H1 (cell line): ENCODE measurements at regions not wholly inside any gene's neighbourhood (a gene's known extent, or its start where the extent isn't known, plus 50 kb on each side); places are given as distances from the start of the nearest gene placed in this dataset.

Experiments
- CTCF ChIA-PET: fragments of 300-600 bp; sonication (Branson Sonifier 250); formaldehyde crosslinking; loops from one replicate; lab custom pipeline; 2021; ENCODE audit not compliant: partially characterized antibody; lab: Charles Lee
- POLR2A ChIA-PET: fragments of 300-600 bp; sonication (Branson Sonifier 250); formaldehyde crosslinking; loops from one replicate; lab custom pipeline; 2021; ENCODE audit warnings: inconsistent platforms; ENCODE audit not compliant: partially characterized antibody; lab: Charles Lee
- DNase-seq, 2 experiments: peaks; one replicate each; pipeline versions ENCODE4 v3.0.0 to v3.0.0-alpha.2; 2010 to 2022; ENCODE audit warnings: low spot score in 2 of 2, low read depth in 1 of 2, mixed read lengths in 1 of 2
- FAIRE-seq: peaks from 2 replicates; lab custom pipeline; 2011; peaks lifted over from hg19 to GRCh38; lab: Jason Lieb, UNC
- H2AFZ ChIP-seq: 2 replicates; pipeline ENCODE4 v1.8.1; 2012; ENCODE audit warnings: low read length, inconsistent platforms
- H2AK5ac ChIP-seq: 2 replicates; pipeline ENCODE4 v1.6.1; 2013; ENCODE audit warnings: low read depth, low read length
- H2BK120ac ChIP-seq: replicated peaks from 2 replicates; pipeline ENCODE3; 2013; ENCODE audit warnings: low read depth, low read length, inconsistent platforms
- H2BK12ac ChIP-seq: 2 replicates; pipeline ENCODE4 v1.6.1; 2013; ENCODE audit warnings: low read depth, low read length
- H2BK15ac ChIP-seq: 2 replicates; pipeline ENCODE4 v1.6.1; 2013; ENCODE audit warnings: low read length
- H2BK20ac ChIP-seq: 2 replicates; pipeline ENCODE4 v1.6.1; 2013; ENCODE audit warnings: low read length
- H2BK5ac ChIP-seq: 2 replicates; pipeline ENCODE4 v1.6.1; 2013; ENCODE audit warnings: low read depth, low read length
- H3K14ac ChIP-seq: 2 replicates; pipeline ENCODE4 v1.6.1; 2013; ENCODE audit warnings: inconsistent platforms; ENCODE audit not compliant: insufficient read length
- H3K18ac ChIP-seq: 2 replicates; pipeline ENCODE4 v1.6.1; 2013; ENCODE audit warnings: low read length; ENCODE audit errors: extremely low read depth
- H3K23ac ChIP-seq: 2 replicates; pipeline ENCODE4 v1.6.1; 2013; ENCODE audit warnings: inconsistent platforms; ENCODE audit not compliant: insufficient read length
- H3K23me2 ChIP-seq: 2 replicates; pipeline ENCODE4 v1.6.1; 2013; ENCODE audit warnings: low read depth, low read length
- H3K27ac ChIP-seq: 2 replicates; pipeline ENCODE4 v1.6.1; 2011; ENCODE audit warnings: low read depth, low read length, inconsistent platforms
- H3K27me3 ChIP-seq, 4 experiments: replicated peaks in 1 of 4; 1 replicate in 1 of 4; 2 replicates in 3 of 4; pipeline versions ENCODE4 v1.6.1 to v1.8.1; 2011 to 2013; ENCODE audit warnings: low read length in 3 of 4, mild to moderate bottlenecking in 3 of 4, inconsistent platforms in 2 of 4, mixed read lengths in 2 of 4, moderate library complexity in 1 of 4; ENCODE audit not compliant: control insufficient read depth in 3 of 4, insufficient read depth in 3 of 4; ENCODE audit errors: extremely low read depth in 1 of 4
- H3K36me3 ChIP-seq, 4 experiments: 2 replicates each; pipeline versions ENCODE4 v1.6.1 to v1.8.1; 2011 to 2013; ENCODE audit warnings: mild to moderate bottlenecking in 4 of 4, low read length in 3 of 4, moderate library complexity in 2 of 4, control low read depth in 1 of 4, inconsistent platforms in 1 of 4; ENCODE audit not compliant: insufficient read depth in 4 of 4, control insufficient read depth in 2 of 4
- H3K4ac ChIP-seq: replicated peaks from 2 replicates; pipeline ENCODE3; 2013; ENCODE audit warnings: low read length, low read depth, mixed read lengths, inconsistent platforms; ENCODE audit not compliant: insufficient read length
- H3K4me1 ChIP-seq, 4 experiments: replicated peaks in 1 of 4; 1 replicate in 1 of 4; 2 replicates in 3 of 4; pipeline versions ENCODE4 v1.6.1 to v1.8.1; 2011 to 2013; ENCODE audit warnings: low read length in 3 of 4, inconsistent platforms in 2 of 4, mixed read lengths in 1 of 4; ENCODE audit not compliant: insufficient read depth in 4 of 4, control insufficient read depth in 3 of 4
- H3K4me2 ChIP-seq, 2 experiments: 2 replicates each; pipeline versions ENCODE4 v1.6.1 to v1.8.1; 2011 to 2013; ENCODE audit warnings: low read depth in 2 of 2, low read length in 2 of 2, control low read depth in 1 of 2, inconsistent platforms in 1 of 2, mild to moderate bottlenecking in 1 of 2; ENCODE audit not compliant: insufficient read depth in 1 of 2
- H3K4me3 ChIP-seq, 4 experiments: fragments of 200-600, 300-600 bp in 1 of 4; sonication (generic), shearing (Covaris generic), sonication (Bioruptor Twin) in 1 of 4; 2 replicates each; pipeline versions ENCODE4 v1.5.1 to v1.8.1; 2011 to 2016; ENCODE audit warnings: low read length in 4 of 4, low read depth in 3 of 4, control low read depth in 2 of 4, inconsistent platforms in 2 of 4, mild to moderate bottlenecking in 2 of 4, mixed read lengths in 1 of 4, moderate library complexity in 1 of 4; ENCODE audit not compliant: insufficient read depth in 2 of 4; ENCODE audit errors: extremely low read depth in 1 of 4
- H3K56ac ChIP-seq: replicated peaks from 2 replicates; pipeline ENCODE3; 2013; ENCODE audit warnings: low read depth, mild to moderate bottlenecking, mixed read lengths, low read length, inconsistent platforms; ENCODE audit not compliant: insufficient read length
- H3K79me1 ChIP-seq: 2 replicates; pipeline ENCODE4 v1.6.1; 2013; ENCODE audit warnings: low read depth, low read length, control low read depth
- H3K79me2 ChIP-seq, 2 experiments: 2 replicates each; pipeline versions ENCODE4 v1.6.1 to v1.8.1; 2012 to 2013; ENCODE audit warnings: low read length in 2 of 2, mild to moderate bottlenecking in 2 of 2, inconsistent platforms in 1 of 2; ENCODE audit not compliant: insufficient read depth in 2 of 2, control insufficient read depth in 1 of 2
- H3K9ac ChIP-seq, 4 experiments: replicated peaks in 1 of 4; 1 replicate in 1 of 4; 2 replicates in 3 of 4; pipeline versions ENCODE4 v1.6.1 to v1.8.1; 2011 to 2013; ENCODE audit warnings: low read depth in 3 of 4, low read length in 3 of 4, control low read depth in 2 of 4, mild to moderate bottlenecking in 2 of 4, moderate library complexity in 2 of 4, inconsistent platforms in 1 of 4; ENCODE audit errors: extremely low read depth in 1 of 4
- H3K9me3 ChIP-seq, 2 experiments: 2 replicates each; pipeline versions ENCODE4 v1.6.1 to v1.8.1; 2012 to 2013; ENCODE audit warnings: mild to moderate bottlenecking in 2 of 2, moderate library complexity in 2 of 2, control low read depth in 1 of 2, inconsistent platforms in 1 of 2, low read depth in 1 of 2, low read length in 1 of 2, mixed read lengths in 1 of 2; ENCODE audit not compliant: insufficient read depth in 2 of 2
- H4K20me1 ChIP-seq, 2 experiments: replicated peaks in 1 of 2; 2 replicates each; pipeline versions ENCODE3 to v1.8.1; 2011 to 2013; ENCODE audit warnings: inconsistent platforms in 2 of 2, low read length in 2 of 2, mild to moderate bottlenecking in 1 of 2; ENCODE audit not compliant: insufficient read depth in 2 of 2, control insufficient read depth in 1 of 2
- H4K5ac ChIP-seq: 2 replicates; pipeline ENCODE4 v1.6.1; 2013; ENCODE audit warnings: low read length, low read depth, mixed read lengths, inconsistent platforms; ENCODE audit not compliant: insufficient read length
- H4K8ac ChIP-seq: 2 replicates; pipeline ENCODE4 v1.8.0; 2013; ENCODE audit warnings: mild to moderate bottlenecking, moderate library complexity, low read length, inconsistent platforms; ENCODE audit not compliant: insufficient read depth; ENCODE audit errors: extremely low read depth
- H4K91ac ChIP-seq: replicated peaks from 2 replicates; pipeline ENCODE3; 2013; ENCODE audit warnings: low read length, mixed read lengths, inconsistent platforms; ENCODE audit not compliant: insufficient read length
- EZH2 ChIP-seq: fragments of 200-600 bp; sonication (generic); IDR thresholded peaks from 2 replicates; pipeline ENCODE4 v1.7.1; 2012; ENCODE audit warnings: low read depth, mild to moderate bottlenecking, moderate library complexity, low read length, inconsistent platforms; ENCODE audit not compliant: severe bottlenecking
- GABPA ChIP-seq: IDR thresholded peaks from 2 replicates; pipeline ENCODE4 v1.6.1; 2011; ENCODE audit warnings: mild to moderate bottlenecking, low read length, moderate library complexity, borderline replicate concordance; ENCODE audit not compliant: insufficient read depth
- NANOG ChIP-seq: IDR thresholded peaks from 2 replicates; pipeline ENCODE4 v1.6.1; 2011; ENCODE audit warnings: low read length, low read depth, mild to moderate bottlenecking, inconsistent platforms; ENCODE audit not compliant: insufficient read depth, poor library complexity, severe bottlenecking
- NRF1 ChIP-seq: IDR thresholded peaks from 2 replicates; pipeline ENCODE4 v1.6.1; 2011; ENCODE audit warnings: mild to moderate bottlenecking, low read depth, low read length, improper control_type of control experiment
- PHF8 ChIP-seq: fragments of 200-600 bp; sonication (generic); conservative IDR thresholded peaks from 2 replicates; pipeline ENCODE4 v1.7.1; 2012; ENCODE audit warnings: low read depth, mild to moderate bottlenecking, inconsistent platforms, low read length, moderate library complexity
- POU5F1 ChIP-seq: IDR thresholded peaks from 2 replicates; pipeline ENCODE4 v1.6.1; 2011; ENCODE audit warnings: low read depth, mild to moderate bottlenecking, low read length, moderate library complexity
- RBBP5 ChIP-seq: IDR thresholded peaks from 2 replicates; pipeline ENCODE4 v1.7.1; 2012; ENCODE audit warnings: low read depth, mild to moderate bottlenecking, inconsistent platforms, low read length, moderate library complexity, borderline replicate concordance
- RFX5 ChIP-seq: IDR thresholded peaks from 2 replicates; pipeline ENCODE4 v1.6.1; 2011; ENCODE audit warnings: low read depth, low read length, improper control_type of control experiment, borderline replicate concordance
- SAP30 ChIP-seq: fragments of 300-600 bp; sonication (generic); IDR thresholded peaks from 2 replicates; pipeline ENCODE4 v1.7.1; 2012; ENCODE audit warnings: low read length, moderate library complexity, mild to moderate bottlenecking, inconsistent platforms; ENCODE audit not compliant: insufficient read depth, insufficient replicate concordance
- SIN3A ChIP-seq, 2 experiments: IDR thresholded peaks in 1 of 2; conservative IDR thresholded peaks in 1 of 2; 2 replicates each; pipeline ENCODE4 v1.6.1; 2011 to 2012; ENCODE audit warnings: low read length in 2 of 2, improper control_type of control experiment in 1 of 2, low read depth in 1 of 2, mild to moderate bottlenecking in 1 of 2
- SP1 ChIP-seq: IDR thresholded peaks from 2 replicates; pipeline ENCODE4 v1.6.1; 2011; ENCODE audit warnings: low read depth, low read length
- whole genome bisulfite sequencing, 2 experiments: shearing (Covaris generic) in 1 of 2; methylation state at CpG; one replicate each; pipeline versions ENCODE4 v1.1.6 to v1.1.7; 2013 to 2015; ENCODE audit warnings: low lambda C conversion rate in 2 of 2, mixed read lengths in 2 of 2, inconsistent platforms in 1 of 2, low coverage in 1 of 2, missing lambda C conversion rate in 1 of 2; ENCODE audit not compliant: insufficient replicate concordance in 2 of 2, insufficient coverage in 1 of 2, insufficient read length in 1 of 2; ENCODE audit errors: extremely low coverage in 1 of 2, missing lambda C conversion rate in 1 of 2; 5-methylcytosine and 5-hydroxymethylcytosine counted together
- TF ChIP-seq, protein P1 (sequence below), 3 experiments: IDR thresholded peaks; 1 replicate in 2 of 3; 2 replicates in 1 of 3; pipeline versions ENCODE4 v1.5.1 to v1.6.1; 2011; ENCODE audit warnings: low read length in 3 of 3, mild to moderate bottlenecking in 3 of 3, inconsistent platforms in 2 of 3, low read depth in 1 of 3, moderate library complexity in 1 of 3; ENCODE audit not compliant: insufficient read depth in 1 of 3; ENCODE audit errors: control extremely low read depth in 1 of 3

DNA sequence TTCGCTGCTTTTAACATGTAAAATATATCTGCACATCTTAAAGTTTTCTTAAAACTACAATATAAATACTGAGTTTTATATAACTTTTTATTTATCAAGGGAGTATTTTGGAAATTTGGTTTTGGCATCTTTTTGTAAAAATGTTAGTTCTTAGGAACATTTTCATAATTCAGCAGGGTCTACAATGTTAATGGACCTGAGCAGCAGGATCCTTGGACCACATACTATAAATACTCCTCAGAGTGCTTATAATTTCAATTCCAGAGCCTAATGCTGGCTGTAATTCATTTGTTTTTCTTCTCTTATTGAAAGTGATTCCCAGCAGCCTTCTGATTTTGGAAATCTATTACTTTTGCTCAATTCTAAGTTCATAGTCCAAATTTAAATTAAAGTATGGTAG is 1216.2 kb downstream of the MAT2B start:
- Histone ChIP-seq H2AK5ac (no peak overlapping the region), H4K5ac (no peak overlapping the region), H4K8ac (no peak overlapping the region), H3K56ac (no peak overlapping the region), H3K9ac (no peak overlapping the region), H3K14ac (no peak overlapping the region), H3K9me3 (no peaks in the 10 kb centered on the region), H2BK20ac (no peak overlapping the region), H3K4me3 (no peak overlapping the region), H3K4ac (no peak overlapping the region), H3K36me3 (no peaks in the 10 kb centered on the region), H3K23me2 (no peaks in the 10 kb centered on the region), H2BK120ac (no peak overlapping the region), H4K91ac (no peak overlapping the region), H3K27ac (no peak overlapping the region), H3K18ac (no peak overlapping the region), H3K27me3 (no peaks in the 10 kb centered on the region), H2BK12ac (no peak overlapping the region), H3K4me1 (no peaks in the 10 kb centered on the region), H2BK5ac (no peak overlapping the region), H3K4me2 (no peak overlapping the region), H2BK15ac (no peak overlapping the region), H2AFZ (no peak overlapping the region), H3K23ac (no peak overlapping the region), H3K79me1 (no peaks in the 10 kb centered on the region), H4K20me1 (no peaks in the 10 kb centered on the region), H3K79me2 (no peaks in the 10 kb centered on the region)
- FAIRE-seq (no peak), DNase-seq (no peak)
- ChIA-PET POLR2A (no interaction called here), CTCF (no interaction called here)
- 96% methylated on average over 1 of the region's 1 CpG; no CpG with 5 or more reads in 1 of the 2 experiments for WGBS, 2 experiments
- no peak for TF ChIP-seq SIN3A (conservative IDR thresholded peaks at IDR 0.05 in 1 of 2, IDR thresholded peaks at IDR 0.05 in 1 of 2; ENCODE audit: low read depth in 1 of 2, low read length in 2 of 2)
- TF ChIP-seq SAP30: no peak
- no peak for TF ChIP-seq NANOG
- TF ChIP-seq GABPA: no peak
- no peak for TF ChIP-seq POU5F1
- TF ChIP-seq, protein P1, sequence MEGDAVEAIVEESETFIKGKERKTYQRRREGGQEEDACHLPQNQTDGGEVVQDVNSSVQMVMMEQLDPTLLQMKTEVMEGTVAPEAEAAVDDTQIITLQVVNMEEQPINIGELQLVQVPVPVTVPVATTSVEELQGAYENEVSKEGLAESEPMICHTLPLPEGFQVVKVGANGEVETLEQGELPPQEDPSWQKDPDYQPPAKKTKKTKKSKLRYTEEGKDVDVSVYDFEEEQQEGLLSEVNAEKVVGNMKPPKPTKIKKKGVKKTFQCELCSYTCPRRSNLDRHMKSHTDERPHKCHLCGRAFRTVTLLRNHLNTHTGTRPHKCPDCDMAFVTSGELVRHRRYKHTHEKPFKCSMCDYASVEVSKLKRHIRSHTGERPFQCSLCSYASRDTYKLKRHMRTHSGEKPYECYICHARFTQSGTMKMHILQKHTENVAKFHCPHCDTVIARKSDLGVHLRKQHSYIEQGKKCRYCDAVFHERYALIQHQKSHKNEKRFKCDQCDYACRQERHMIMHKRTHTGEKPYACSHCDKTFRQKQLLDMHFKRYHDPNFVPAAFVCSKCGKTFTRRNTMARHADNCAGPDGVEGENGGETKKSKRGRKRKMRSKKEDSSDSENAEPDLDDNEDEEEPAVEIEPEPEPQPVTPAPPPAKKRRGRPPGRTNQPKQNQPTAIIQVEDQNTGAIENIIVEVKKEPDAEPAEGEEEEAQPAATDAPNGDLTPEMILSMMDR (IDR thresholded peaks at IDR 0.05; ENCODE audit: control extremely low read depth in 1 of 3, insufficient read depth in 1 of 3, low read depth in 1 of 3, low read length in 3 of 3): no peak
- no peak for TF ChIP-seq SP1
- no peak for TF ChIP-seq EZH2
- no peak for TF ChIP-seq RBBP5
- no peak for TF ChIP-seq NRF1
- TF ChIP-seq RFX5: no peak
- TF ChIP-seq PHF8: no peak
